ENCODE measurements at regions not wholly inside any gene's neighbourhood (a gene's known extent, or its start where the extent isn't known, plus 50 kb on each side); places are given as distances from the start of the nearest gene placed in this dataset.

- ATAC-seq (ENCODE audit: insufficient read depth, low read depth) (no peak), DNase-seq (no peak)
- TF ChIP-seq EZH2 (IDR thresholded peaks at IDR 0.05; ENCODE audit: borderline replicate concordance, low read depth, low read length, severe bottlenecking) (no peak), CTCF (IDR thresholded peaks at IDR 0.05; ENCODE audit: borderline replicate concordance, extremely low read depth, low read length, poor library complexity, severe bottlenecking) (no peak)
- Histone ChIP-seq H3K9me3 (ENCODE audit: insufficient read depth, low read length, severe bottlenecking) (no peaks in the 10 kb centered on the region), H4K20me1 (ENCODE audit: insufficient read depth, low read length) (no peaks in the 10 kb centered on the region; the same call in 1 of the 2 replicates), H3K4me1 (ENCODE audit: insufficient read depth, low read length) (peaks cover 12% of the 10 kb centered on the region), H3K27ac (ENCODE audit: low read length) (no peak overlapping the region), H3K9ac (ENCODE audit: low read depth, low read length) (no peak overlapping the region), H3K4me3 (ENCODE audit: low read depth in 1 of 2, low read length in 2 of 2) (no peak overlapping the region), H2AFZ (ENCODE audit: low read depth, low read length) (no peak overlapping the region), H3K27me3 (ENCODE audit: insufficient read depth, low read length, poor library complexity) (peaks cover 41% of the 10 kb centered on the region), H3K4me2 (ENCODE audit: insufficient read depth, low read length) (no peak overlapping the region), H3K79me2 (ENCODE audit: insufficient read depth, low read length) (no peaks in the 10 kb centered on the region), H3K36me3 (ENCODE audit: insufficient read depth, low read length) (no peaks in the 10 kb centered on the region)
Measured at GRCh38 chr12:67073336-67073735, 195.8 kb upstream of the CAND1 start.

- no peak overlapping the region for H3K27ac ChIP-seq (ENCODE audit: low read length)
- TF ChIP-seq CTCF (IDR thresholded peaks at IDR 0.05; ENCODE audit: borderline replicate concordance, extremely low read depth, low read length, poor library complexity, severe bottlenecking): no peak
- no peak for TF ChIP-seq EZH2 (IDR thresholded peaks at IDR 0.05; ENCODE audit: borderline replicate concordance, low read depth, low read length, severe bottlenecking)
- no peaks in the 10 kb centered on the region for H3K36me3 ChIP-seq (ENCODE audit: insufficient read depth, low read length)
- H2AFZ ChIP-seq (ENCODE audit: low read depth, low read length): no peak overlapping the region
- H3K27me3 ChIP-seq (ENCODE audit: insufficient read depth, low read length, poor library complexity): peaks cover 36% of the 10 kb centered on the region
- ATAC-seq (ENCODE audit: insufficient read depth, low read depth) (no peak), DNase-seq (no peak)
- no peaks in the 10 kb centered on the region for H3K79me2 ChIP-seq (ENCODE audit: insufficient read depth, low read length)
- no peak overlapping the region for H3K4me2 ChIP-seq (ENCODE audit: insufficient read depth, low read length)
- H3K9me3 ChIP-seq (ENCODE audit: insufficient read depth, low read length, severe bottlenecking): no peaks in the 10 kb centered on the region
- H3K4me3 ChIP-seq (ENCODE audit: low read depth in 1 of 2, low read length in 2 of 2): no peak overlapping the region
- H3K4me1 ChIP-seq (ENCODE audit: insufficient read depth, low read length): peaks cover 9% of the 10 kb centered on the region
- H4K20me1 ChIP-seq (ENCODE audit: insufficient read depth, low read length): no peaks in the 10 kb centered on the region; the same call in 1 of the 2 replicates
- H3K9ac ChIP-seq (ENCODE audit: low read depth, low read length): no peak overlapping the region
Measured at GRCh38 chr12:67074072-67074471, 195.1 kb upstream of the CAND1 start.

GRCh38 chr12:67077617-67078016, 191.5 kb upstream of the CAND1 start:
- ATAC-seq (ENCODE audit: insufficient read depth, low read depth) (no peak), DNase-seq (no peak)
- Histone ChIP-seq H2AFZ (ENCODE audit: low read depth, low read length) (no peak overlapping the region), H3K79me2 (ENCODE audit: insufficient read depth, low read length) (no peaks in the 10 kb centered on the region), H3K9ac (ENCODE audit: low read depth, low read length) (no peak overlapping the region), H3K27ac (ENCODE audit: low read length) (no peak overlapping the region), H3K4me1 (ENCODE audit: insufficient read depth, low read length) (no peaks in the 10 kb centered on the region), H3K27me3 (ENCODE audit: insufficient read depth, low read length, poor library complexity) (peaks cover 15% of the 10 kb centered on the region), H3K36me3 (ENCODE audit: insufficient read depth, low read length) (no peaks in the 10 kb centered on the region), H3K9me3 (ENCODE audit: insufficient read depth, low read length, severe bottlenecking) (no peaks in the 10 kb centered on the region), H3K4me3 (ENCODE audit: low read depth in 1 of 2, low read length in 2 of 2) (no peak overlapping the region), H3K4me2 (ENCODE audit: insufficient read depth, low read length) (no peak overlapping the region), H4K20me1 (ENCODE audit: insufficient read depth, low read length) (no peaks in the 10 kb centered on the region)
- TF ChIP-seq CTCF (IDR thresholded peaks at IDR 0.05; ENCODE audit: borderline replicate concordance, extremely low read depth, low read length, poor library complexity, severe bottlenecking) (no peak), EZH2 (IDR thresholded peaks at IDR 0.05; ENCODE audit: borderline replicate concordance, low read depth, low read length, severe bottlenecking) (no peak)

GRCh38 chr12:67078957-67079356, 190.2 kb upstream of the CAND1 start:
- Histone ChIP-seq H3K27me3 (ENCODE audit: insufficient read depth, low read length, poor library complexity) (peaks cover 14% of the 10 kb centered on the region), H3K4me2 (ENCODE audit: insufficient read depth, low read length) (no peak overlapping the region), H2AFZ (ENCODE audit: low read depth, low read length) (no peak overlapping the region), H3K4me1 (ENCODE audit: insufficient read depth, low read length) (no peaks in the 10 kb centered on the region), H3K4me3 (ENCODE audit: low read depth in 1 of 2, low read length in 2 of 2) (no peak overlapping the region), H3K27ac (ENCODE audit: low read length) (no peak overlapping the region), H3K9ac (ENCODE audit: low read depth, low read length) (no peak overlapping the region), H3K36me3 (ENCODE audit: insufficient read depth, low read length) (no peaks in the 10 kb centered on the region), H4K20me1 (ENCODE audit: insufficient read depth, low read length) (no peaks in the 10 kb centered on the region), H3K79me2 (ENCODE audit: insufficient read depth, low read length) (no peaks in the 10 kb centered on the region), H3K9me3 (ENCODE audit: insufficient read depth, low read length, severe bottlenecking) (no peaks in the 10 kb centered on the region)
- ATAC-seq (ENCODE audit: insufficient read depth, low read depth) (no peak), DNase-seq (no peak)
- TF ChIP-seq CTCF (IDR thresholded peaks at IDR 0.05; ENCODE audit: borderline replicate concordance, extremely low read depth, low read length, poor library complexity, severe bottlenecking) (no peak), EZH2 (IDR thresholded peaks at IDR 0.05; ENCODE audit: borderline replicate concordance, low read depth, low read length, severe bottlenecking) (no peak)
